ENCODE measurements at regions not wholly inside any gene's neighbourhood (a gene's known extent, or its start where the extent isn't known, plus 50 kb on each side); places are given as distances from the start of the nearest gene placed in this dataset.

- DNase-seq = no peak
Measured at GRCh38 chr6:45791211-45792168, 224.2 kb downstream of the CLIC5 start.

GRCh38 chr6:45789238-45789637 lies 226.4 kb downstream of the CLIC5 start:
- DNase-seq = no peak

- no peak for DNase-seq
Measured at GRCh38 chr6:45787384-45787783, 228.3 kb downstream of the CLIC5 start.

- DNase-seq = no peak
Measured at GRCh38 chr6:45786355-45786781, 229.3 kb downstream of the CLIC5 start.

GRCh38 chr6:45784250-45784649 lies 231.4 kb downstream of the CLIC5 start:
- no peak for DNase-seq

GRCh38 chr6:45783716-45784115 lies 231.9 kb downstream of the CLIC5 start:
- no peak for DNase-seq

- DNase-seq = no peak
Measured at GRCh38 chr6:45781890-45782289, 233.8 kb downstream of the CLIC5 start.

GRCh38 chr6:45780523-45780922 lies 235.1 kb downstream of the CLIC5 start:
- DNase-seq = no peak

GRCh38 chr6:45775026-45775697 lies 240.5 kb downstream of the CLIC5 start:
- no peak for DNase-seq

- no peak for DNase-seq
Measured at GRCh38 chr6:45773906-45774305, 241.8 kb downstream of the CLIC5 start.

- no peak for DNase-seq
Measured at GRCh38 chr6:45772886-45773495, 242.7 kb downstream of the CLIC5 start.

GRCh38 chr6:45772051-45772450 lies 243.6 kb downstream of the CLIC5 start:
- no peak for DNase-seq

- no peak for DNase-seq
Measured at GRCh38 chr6:45763281-45763680, 252.4 kb downstream of the CLIC5 start.

GRCh38 chr6:45759472-45759810 lies 256.2 kb downstream of the CLIC5 start:
- no peak for DNase-seq

GRCh38 chr6:45758787-45759471 lies 256.7 kb downstream of the CLIC5 start:
- no peak for DNase-seq

GRCh38 chr6:45757443-45758130 lies 258.1 kb downstream of the CLIC5 start:
- no peak for DNase-seq

GRCh38 chr6:45756606-45757005 lies 259.1 kb downstream of the CLIC5 start:
- no peak for DNase-seq

- no peak for DNase-seq
Measured at GRCh38 chr6:45754432-45754831, 261.2 kb downstream of the CLIC5 start.

GRCh38 chr6:45746046-45746445 lies 269.6 kb downstream of the CLIC5 start:
- no peak for DNase-seq

GRCh38 chr6:45743028-45743615 lies 272.5 kb downstream of the CLIC5 start:
- DNase-seq = no peak

- DNase-seq = no peak
Measured at GRCh38 chr6:45742591-45742990, 273.1 kb downstream of the CLIC5 start.
